ENCODE measurements at regions not wholly inside any gene's neighbourhood (a gene's known extent, or its start where the extent isn't known, plus 50 kb on each side); places are given as distances from the start of the nearest gene placed in this dataset.

DNA sequence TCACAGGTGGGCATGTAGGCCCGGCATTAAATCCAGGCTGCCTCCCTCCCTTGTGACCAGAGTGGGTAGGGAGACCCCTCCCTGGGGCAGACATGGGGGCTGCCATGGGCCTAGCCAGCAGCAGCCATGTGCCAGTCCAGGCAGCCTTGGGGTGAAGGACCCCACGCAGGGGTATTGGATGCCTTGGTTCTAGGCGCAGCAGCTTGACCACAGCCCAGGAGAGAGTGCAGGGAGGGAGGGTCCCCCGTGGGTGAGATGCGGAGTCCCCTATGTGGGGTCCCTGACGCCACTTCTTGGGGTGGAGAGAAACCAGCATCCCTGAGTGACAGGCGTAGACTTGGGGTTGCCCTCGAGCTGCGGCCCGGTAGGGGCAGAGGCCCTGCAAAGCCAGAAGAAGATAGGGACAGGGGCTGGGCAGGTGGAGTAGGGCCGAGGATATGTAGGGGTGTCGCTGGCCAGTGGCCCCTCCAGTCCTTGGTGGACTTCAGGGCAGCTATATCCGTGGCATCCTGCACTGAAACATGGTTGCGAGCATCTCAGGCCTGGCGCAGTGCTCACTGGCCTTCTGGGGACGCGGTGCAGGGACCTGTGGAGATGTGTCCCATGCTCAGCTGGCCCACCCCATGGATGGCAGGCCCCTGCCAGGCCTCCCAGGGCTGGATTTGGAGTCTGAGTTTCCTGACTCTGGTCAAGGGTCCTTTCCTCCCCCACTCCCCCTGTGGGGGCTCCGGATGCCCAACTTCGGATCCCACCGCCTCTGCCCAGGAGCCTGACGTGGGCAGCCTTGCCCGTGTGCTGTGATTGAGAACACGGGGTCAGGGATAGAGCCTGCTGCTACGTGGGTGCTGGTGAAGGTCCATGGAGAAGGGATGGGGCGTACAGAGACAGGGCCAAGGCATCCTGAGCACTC is 1179.8 kb downstream of the BRD1 start:
- DNase-seq: no peak

DNA sequence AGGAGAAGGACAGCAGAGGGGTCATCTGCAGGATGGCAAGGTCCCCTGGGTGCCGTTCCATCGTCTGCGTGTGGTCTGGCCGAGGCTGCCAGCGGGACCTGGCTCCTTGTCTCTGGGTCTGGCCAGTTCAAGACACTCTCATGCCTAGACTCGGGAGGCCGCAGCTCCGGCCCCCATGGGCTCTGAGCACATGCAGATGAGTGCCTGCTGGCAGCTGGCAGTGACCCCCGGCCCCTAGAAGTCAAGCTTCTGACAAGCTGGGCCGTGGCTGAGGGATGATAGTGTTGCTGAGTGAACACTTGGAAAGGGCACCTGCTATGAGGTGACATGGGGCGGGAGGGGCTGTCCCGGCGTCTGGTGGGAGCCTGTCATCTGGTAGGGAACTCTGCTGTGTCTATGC is 1180.6 kb downstream of the BRD1 start:
- no peak for DNase-seq

GRCh38 chr22:48646216-48646925 is 1181.3 kb downstream of the BRD1 start:
- DNase-seq: no peak

- no peak for DNase-seq
Measured at GRCh38 chr22:48645766-48646165, 1181.9 kb downstream of the BRD1 start.

DNA sequence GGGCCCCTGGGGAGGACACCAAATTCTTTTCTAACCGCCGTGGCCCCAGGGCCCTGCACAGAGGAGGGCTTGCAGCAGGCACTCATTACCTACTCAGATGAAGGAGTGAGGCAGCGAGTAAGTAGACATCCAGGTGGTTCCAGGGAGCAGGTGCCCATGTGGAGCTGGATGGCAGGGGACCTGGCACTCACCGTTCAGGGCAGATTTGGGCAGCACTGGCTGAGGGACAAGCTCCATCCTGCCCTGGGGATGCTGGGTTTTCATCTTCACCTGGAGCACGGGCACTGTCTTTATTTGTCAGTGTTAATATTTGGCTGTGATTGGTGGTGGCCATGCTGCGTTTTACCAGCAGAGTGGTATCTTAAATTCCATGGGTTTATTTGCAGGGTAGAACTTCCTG is 1182.7 kb downstream of the BRD1 start:
- no peak for DNase-seq

DNA sequence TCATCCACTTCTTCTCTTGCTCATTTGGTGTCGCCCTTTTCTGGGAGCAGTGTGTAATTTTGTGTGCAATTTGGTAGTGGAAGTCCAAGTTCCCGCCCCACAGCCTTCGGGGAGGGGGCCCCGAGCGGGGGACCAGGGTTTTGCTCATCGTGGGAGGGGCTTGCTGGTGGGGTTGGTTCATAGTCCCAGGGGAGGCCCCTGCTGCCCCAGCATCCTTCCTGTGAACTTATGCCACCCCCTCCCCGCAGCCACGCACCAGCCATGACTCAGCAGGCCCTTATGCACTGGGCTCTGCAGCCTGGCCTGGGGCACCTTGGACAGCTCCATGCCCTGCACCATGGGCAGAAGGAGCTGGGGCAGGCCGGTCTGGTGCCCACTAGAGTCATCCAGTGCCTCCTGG is 1183.6 kb downstream of the BRD1 start:
- no peak for DNase-seq

DNA sequence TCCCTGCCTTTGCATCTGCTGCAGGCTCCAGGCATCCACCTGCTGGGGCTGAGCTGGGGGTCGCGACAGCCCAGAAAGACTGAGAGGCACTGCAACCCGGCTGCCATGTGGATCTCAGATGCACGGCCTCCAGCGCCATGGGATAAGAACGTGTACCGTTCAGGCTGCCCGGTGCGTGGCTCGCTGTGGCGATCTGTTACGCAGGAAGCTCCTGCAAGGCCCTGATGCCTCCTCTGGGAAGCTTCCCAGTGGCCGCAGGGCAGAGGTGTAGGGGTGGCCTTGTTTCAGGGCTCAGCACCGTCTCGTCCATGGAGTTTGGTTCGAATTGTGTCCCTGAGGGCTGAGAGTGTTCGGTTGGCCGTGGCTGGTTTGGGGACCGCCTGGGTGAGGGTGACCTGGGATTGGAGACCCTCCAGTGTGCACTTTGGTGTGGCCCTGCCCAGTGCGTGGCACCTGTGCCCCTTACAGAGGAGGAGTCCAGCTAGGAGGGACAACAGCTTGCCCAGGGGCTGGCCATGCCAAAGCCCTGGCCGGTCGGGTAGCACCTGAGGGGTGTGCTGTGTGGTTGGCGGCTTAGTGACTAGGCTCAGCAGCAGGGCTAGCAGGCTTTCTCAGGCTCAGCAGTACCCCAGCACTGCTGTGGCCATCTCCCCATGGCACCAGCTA is 1184.5 kb downstream of the BRD1 start:
- no peak for DNase-seq

GRCh38 chr22:48642550-48642949 is 1185.1 kb downstream of the BRD1 start:
- DNase-seq: no peak

DNA sequence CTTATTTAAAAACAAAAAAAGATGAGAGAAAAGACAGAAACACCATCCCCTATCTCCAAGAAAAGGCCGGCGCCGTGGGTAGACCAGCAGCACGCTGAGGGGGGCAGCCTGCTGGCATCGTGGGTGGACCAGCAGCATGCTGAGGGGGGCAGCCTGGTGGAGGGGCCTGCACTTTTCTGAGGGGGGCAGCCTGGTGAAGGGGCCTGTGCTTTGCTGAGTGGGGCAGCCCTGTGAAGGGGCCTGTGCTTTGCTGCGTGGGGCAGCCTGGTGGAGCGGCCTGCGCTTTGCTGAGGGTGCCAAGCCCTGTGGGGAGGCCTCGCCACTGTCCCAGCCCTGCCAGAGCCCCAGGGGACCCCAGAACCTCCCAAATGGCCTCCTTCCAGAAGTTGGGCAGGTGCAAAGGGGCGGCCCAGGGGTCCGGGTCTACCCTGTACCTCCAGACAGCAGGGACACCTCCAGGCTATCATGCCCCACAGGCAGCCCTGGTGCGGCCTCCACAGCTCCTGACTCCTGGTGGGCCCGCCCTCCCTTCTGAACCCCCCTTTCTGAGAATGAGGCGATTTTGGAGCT is 1185.7 kb downstream of the BRD1 start:
- DNase-seq: no peak

- no peak for DNase-seq
Measured at GRCh38 chr22:48640890-48641841, 1186.5 kb downstream of the BRD1 start.

DNA sequence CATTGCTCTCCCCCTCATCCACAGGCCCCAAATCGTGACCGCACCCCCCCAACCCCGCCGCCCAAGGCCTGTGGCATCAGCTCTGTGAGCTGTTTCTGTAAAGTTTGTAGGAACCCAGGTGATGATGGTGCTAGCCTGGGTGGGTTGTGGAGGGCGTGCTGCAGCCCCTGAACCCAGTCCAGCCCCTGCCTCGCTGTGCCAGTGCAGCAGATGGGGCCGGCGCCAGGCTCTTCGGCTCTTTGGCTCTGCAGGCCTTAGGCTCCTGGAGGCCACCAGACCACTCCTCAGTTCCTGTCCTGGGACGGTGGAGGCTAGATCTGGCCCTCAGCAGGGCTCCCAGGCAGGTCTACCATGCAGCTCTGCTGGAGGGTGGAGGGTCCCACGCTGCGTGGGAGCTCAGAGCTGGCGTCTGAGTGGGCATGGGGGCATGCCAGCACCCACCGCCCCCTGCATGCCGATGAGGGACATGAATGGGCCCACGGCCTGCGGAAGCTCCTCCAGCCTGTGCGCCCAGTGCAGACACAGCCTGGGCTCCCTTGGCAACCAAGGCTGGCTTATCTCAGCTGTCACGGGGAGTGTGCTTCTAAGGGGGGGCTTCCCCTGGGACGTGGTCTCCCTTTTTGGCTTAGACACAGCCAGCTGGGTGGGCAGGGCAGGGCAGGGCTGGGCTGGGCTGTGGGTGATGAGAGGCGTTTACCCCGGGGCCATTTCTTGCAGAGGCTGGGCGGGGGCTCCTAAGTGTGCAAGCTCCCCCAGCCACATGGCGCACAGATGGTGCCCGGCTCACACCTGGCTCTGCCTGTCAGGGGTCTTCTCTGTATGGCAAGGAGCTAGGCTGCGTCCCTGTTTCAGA is 1187.6 kb downstream of the BRD1 start:
- DNase-seq: no peak

DNA sequence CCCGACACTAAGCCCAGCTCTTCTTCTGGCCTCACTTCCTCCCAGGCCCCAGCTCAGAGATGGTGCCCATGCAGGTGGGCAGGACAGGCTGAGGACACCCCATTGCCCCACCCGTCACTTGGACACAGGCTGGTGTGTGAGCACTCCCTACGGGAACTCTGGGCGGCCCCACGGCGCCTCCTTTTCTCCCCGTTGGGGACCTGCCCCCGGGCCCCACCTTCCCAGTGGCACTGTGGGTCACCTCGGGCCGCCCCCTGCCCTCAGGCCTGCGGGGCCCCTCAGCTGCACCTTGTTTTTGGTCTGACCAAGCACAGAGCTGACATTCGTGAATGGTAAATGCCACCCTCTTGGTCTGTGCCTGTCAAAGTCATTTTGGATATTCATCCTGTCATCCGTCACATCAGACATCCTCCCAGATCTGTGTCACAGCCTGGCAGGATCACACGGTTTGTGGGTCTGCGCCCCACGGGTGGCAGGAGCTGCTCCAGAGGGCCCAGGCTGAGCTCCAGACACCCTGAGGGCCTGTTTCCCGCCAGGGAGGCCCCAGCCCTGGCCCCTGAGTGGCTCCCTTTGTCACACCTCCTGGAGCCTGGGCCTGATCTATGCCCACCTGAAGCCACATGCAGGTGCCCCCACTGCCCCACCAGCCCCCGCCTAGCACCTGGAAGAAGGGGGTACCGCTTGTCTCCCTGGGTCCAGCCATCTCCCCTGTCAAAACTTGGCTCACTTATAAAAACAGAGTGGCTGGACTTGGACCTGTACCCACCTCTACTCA is 1188.5 kb downstream of the BRD1 start:
- no peak for DNase-seq

- DNase-seq: no peak
Measured at GRCh38 chr22:48637231-48637630, 1190.4 kb downstream of the BRD1 start.

DNA sequence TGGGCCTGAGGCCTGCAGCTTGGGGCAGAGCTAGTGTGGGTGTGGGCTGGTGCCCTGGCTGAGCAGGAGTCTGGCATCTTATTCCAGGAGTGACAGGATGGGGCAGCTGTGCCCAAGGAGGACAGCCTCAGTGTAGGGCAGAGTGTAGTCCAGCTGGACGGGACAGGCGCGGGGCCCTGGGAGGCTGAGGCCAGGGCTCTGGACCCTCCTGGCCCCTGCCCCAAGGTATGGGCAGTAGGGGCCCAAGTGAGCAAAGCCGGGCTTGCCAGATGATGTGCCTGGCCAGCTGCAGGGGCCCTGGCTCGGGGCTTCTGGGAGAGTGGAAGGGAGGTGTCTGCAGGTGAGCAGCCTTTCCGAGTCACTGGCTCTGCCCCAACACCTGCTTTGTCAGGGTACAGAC is 1190.9 kb downstream of the BRD1 start:
- no peak for DNase-seq

GRCh38 chr22:48635816-48636215 is 1191.9 kb downstream of the BRD1 start:
- no peak for DNase-seq

DNA sequence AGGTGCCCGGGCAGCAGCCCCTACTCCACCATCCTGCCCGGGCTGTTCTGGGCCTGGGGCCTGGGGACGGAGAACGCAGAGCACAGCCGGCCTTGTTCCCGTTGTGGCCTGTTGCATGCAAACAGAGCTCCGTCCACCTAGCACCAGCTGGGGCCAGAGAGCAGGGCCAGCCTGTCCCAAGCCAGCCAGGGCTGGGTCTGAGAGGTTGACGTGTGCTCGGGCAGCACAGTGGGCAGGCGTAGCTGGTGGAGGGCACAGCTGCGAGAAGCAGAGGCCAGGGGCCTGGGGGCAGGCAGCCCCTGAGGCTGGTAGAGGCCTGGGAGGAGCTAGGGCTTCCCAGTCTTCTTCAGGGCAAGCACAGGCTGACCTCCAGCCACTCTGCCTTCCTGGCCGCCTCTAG is 1192.6 kb downstream of the BRD1 start:
- DNase-seq: no peak

DNA sequence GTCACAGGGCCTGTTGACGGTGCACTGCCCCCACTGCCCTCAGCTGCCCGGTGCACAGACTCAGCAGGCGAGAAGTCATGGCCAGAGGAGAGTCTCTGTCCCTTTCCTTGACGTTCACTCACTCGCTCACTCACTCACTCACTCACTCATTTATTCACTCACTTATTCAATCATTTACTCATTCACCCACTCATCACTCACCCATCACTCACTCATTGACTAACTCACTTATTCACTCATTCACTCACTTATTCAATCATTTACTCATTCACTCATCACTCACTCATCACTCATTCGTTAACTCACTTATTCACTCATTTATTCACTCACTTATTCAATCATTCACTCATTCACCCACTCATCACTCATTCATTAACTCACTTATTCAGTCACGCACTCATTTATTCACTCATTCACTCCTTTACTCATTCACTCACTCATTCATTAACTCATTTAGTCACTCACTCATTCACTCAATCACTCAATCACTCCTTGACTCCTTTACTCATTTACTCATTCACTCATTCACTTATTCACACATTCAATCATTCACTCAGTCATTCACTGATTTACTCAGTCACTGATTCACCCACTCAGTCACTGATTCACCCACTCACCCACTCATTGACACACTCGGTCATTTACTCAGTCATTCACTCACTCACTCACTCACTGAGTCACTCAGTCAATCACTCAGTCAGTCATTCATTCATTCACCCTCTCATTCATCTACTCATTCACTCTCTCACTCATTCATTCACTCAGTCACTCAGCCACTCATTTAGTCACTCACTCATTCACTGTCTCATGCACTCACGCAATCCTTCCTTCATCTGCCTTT is 1193.5 kb downstream of the BRD1 start:
- no peak for DNase-seq

DNA sequence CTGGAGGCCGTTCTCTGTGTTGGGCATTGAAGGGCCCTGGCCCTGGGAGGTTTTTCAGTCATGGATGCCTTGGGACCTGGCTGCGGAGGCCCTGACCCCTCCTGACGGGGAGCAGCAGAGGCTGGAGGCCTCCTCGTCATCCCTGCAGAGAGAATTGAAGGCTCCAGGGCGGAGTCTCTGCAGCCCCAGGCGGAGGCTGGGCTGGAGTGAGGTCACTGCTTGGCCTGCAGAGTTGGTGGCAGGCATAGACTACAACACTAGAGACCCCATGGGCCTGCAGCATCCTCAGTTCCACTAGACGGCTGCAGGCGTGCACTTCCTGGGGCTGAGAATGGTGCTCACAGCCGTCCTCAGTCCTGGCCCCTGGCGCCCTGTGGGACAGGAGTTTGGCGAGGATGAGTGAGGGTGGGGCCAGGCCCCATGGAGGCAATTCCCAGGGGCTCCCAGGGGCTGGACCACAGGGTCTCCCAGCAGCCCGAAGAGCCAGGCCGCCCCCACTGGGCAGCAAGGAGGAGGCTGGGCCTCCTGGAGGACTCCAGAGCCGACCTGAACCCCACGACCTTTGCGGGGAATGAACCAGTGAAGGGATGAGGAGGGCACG is 1194.9 kb downstream of the BRD1 start:
- DNase-seq: no peak

DNA sequence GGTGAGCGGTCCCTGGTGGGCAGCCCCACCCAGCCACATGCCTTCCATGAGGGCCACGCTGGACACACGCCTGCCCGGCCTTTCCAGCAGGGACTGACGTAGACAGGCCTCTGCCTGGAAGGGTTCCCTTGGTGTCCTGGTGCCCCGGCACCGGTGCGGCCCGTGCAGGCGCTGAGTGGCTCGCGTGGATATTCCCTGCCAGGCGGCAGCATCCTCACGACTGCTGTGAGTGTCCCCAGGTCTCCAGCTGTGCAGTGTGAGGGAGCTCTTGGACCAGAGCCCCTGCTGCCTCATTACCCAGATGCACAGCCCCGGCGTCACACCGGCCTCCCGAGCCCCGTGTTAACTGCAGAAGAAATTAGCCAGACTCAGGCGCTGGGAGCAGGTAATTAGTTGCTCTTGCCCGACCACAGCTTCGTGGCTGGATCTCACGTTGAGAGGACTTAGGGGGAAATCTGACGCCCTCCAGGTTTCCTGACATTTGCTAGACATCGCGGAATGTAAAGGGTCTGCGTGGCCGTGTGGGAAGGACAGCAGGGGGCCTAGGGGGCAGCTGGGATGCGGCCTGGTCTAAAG is 1196.3 kb downstream of the BRD1 start:
- DNase-seq: no peak

Measured in activated naive CD4-positive, alpha-beta T cell treated with anti-CD3 and anti-CD28 coated beads, Interleukin-2, amount 50 U/mL, for 16 hours (primary cell).